SU-DHL-6 (cell line): ENCODE measurements at regions not wholly inside any gene's neighbourhood (a gene's known extent, or its start where the extent isn't known, plus 50 kb on each side); places are given as distances from the start of the nearest gene placed in this dataset.

Source experiments
- H2AFZ ChIP-seq: fragments of 200-600 bp; sonication (generic); 2 replicates; pipeline ENCODE4 v1.6.1; 2014; ENCODE audit warnings: low read depth, mild to moderate bottlenecking, moderate library complexity, mixed read lengths, antibody characterized with exemption, low read length; ENCODE audit not compliant: severe bottlenecking
- H3F3A ChIP-seq: fragments of 200-600 bp; shearing (Covaris generic); 2 replicates; pipeline ENCODE4 v1.6.0; 2016; ENCODE audit warnings: antibody characterized with exemption, mild to moderate bottlenecking; ENCODE audit not compliant: insufficient read depth
- H3K27ac ChIP-seq: fragments of 200-600 bp; sonication (generic); 2 replicates; pipeline ENCODE4 v1.5.1; 2016; ENCODE audit warnings: low read depth, mild to moderate bottlenecking, low read length, moderate library complexity, mixed read lengths
- H3K27me3 ChIP-seq: fragments of 200-600 bp; sonication (generic), shearing (Covaris generic); 2 replicates; pipeline ENCODE4 v1.6.0; 2014; ENCODE audit warnings: mild to moderate bottlenecking, low read length
- H3K36me3 ChIP-seq: fragments of 200-600 bp; sonication (generic); 2 replicates; pipeline ENCODE4 v1.6.1; 2014; ENCODE audit warnings: mild to moderate bottlenecking, low read length, mixed read lengths
- H3K4me2 ChIP-seq: fragments of 300-600, 200-600 bp; shearing (Covaris generic), sonication (generic); 2 replicates; pipeline ENCODE4 v1.6.0; 2014; ENCODE audit warnings: low read length, low read depth, mild to moderate bottlenecking; ENCODE audit not compliant: poor library complexity, severe bottlenecking
- H3K4me3 ChIP-seq: fragments of 200-600 bp; sonication (generic); 2 replicates; pipeline ENCODE4 v1.5.1; 2014; ENCODE audit warnings: antibody characterized with exemption, low read length, mild to moderate bottlenecking, mixed read lengths; ENCODE audit not compliant: insufficient read depth, poor library complexity, severe bottlenecking
- H3K79me2 ChIP-seq: fragments of 200-600 bp; sonication (generic); 2 replicates; pipeline ENCODE4 v1.6.1; 2014; ENCODE audit warnings: mild to moderate bottlenecking, low read length, moderate library complexity; ENCODE audit not compliant: insufficient read depth
- H3K9ac ChIP-seq: fragments of 200-600 bp; sonication (generic); 2 replicates; pipeline ENCODE4 v1.7.0; 2014; ENCODE audit warnings: mild to moderate bottlenecking, low read length
- H3K9me2 ChIP-seq: fragments of 200-600 bp; sonication (generic); replicated peaks from 2 replicates; pipeline ENCODE4 v1.6.1; 2014; ENCODE audit warnings: low read length; ENCODE audit not compliant: insufficient read depth
- H3K9me3 ChIP-seq: fragments of 200-600 bp; sonication (generic); 2 replicates; pipeline ENCODE4 v1.6.1; 2014; ENCODE audit warnings: low read length, mixed read lengths; ENCODE audit not compliant: insufficient read depth
- H4K20me1 ChIP-seq: fragments of 200-600 bp; sonication (generic); 2 replicates; pipeline ENCODE4 v1.6.1; 2014; ENCODE audit warnings: low read depth, mild to moderate bottlenecking, antibody characterized with exemption, low read length, moderate library complexity, mixed read lengths
- CTCF ChIP-seq: fragments of 200-600 bp; sonication (generic); IDR thresholded peaks from one replicate; pipeline ENCODE4 v1.5.1; 2017; ENCODE audit warnings: antibody characterized with exemption, mild to moderate bottlenecking, low read length, moderate library complexity; ENCODE audit not compliant: insufficient read depth, poor library complexity, severe bottlenecking
- EZH2phosphoT487 ChIP-seq: fragments of 200-600 bp; sonication (generic), shearing (Covaris generic); conservative IDR thresholded peaks from 2 replicates; pipeline ENCODE4 v1.6.1; 2018; ENCODE audit warnings: mild to moderate bottlenecking, antibody characterized with exemption, low read length, moderate library complexity, mixed read lengths

- no peaks in the 10 kb centered on the region for H3K9me2 ChIP-seq
- no peak overlapping the region for H3K27ac ChIP-seq
- no peak overlapping the region for H3K9ac ChIP-seq
- no peaks in the 10 kb centered on the region for H3K36me3 ChIP-seq
- H3F3A ChIP-seq: no peaks in the 10 kb centered on the region
- no peaks in the 10 kb centered on the region for H3K27me3 ChIP-seq
- H2AFZ ChIP-seq: no peak overlapping the region
- no peaks in the 10 kb centered on the region for H3K9me3 ChIP-seq
- no peak overlapping the region for H3K4me3 ChIP-seq
- no peaks in the 10 kb centered on the region for H4K20me1 ChIP-seq
- no peaks in the 10 kb centered on the region for H3K79me2 ChIP-seq
- TF ChIP-seq EZH2phosphoT487 (no peak), CTCF (no peak)
- H3K4me2 ChIP-seq: no peak overlapping the region
These were observed 104.9 kb downstream of the FAM76B start for GRCh38 chr11:95684701-95685100.

- no peak overlapping the region for H3K9ac ChIP-seq
- no peak overlapping the region for H3K4me2 ChIP-seq
- no peaks in the 10 kb centered on the region for H3K27me3 ChIP-seq
- no peak for TF ChIP-seq EZH2phosphoT487
- TF ChIP-seq CTCF: no peak
- H3K27ac ChIP-seq: no peak overlapping the region
- no peaks in the 10 kb centered on the region for H3K9me3 ChIP-seq
- H3K36me3 ChIP-seq: no peaks in the 10 kb centered on the region
- H3K9me2 ChIP-seq: no peaks in the 10 kb centered on the region
- H3K4me3 ChIP-seq: no peak overlapping the region
- no peak overlapping the region for H2AFZ ChIP-seq
- no peaks in the 10 kb centered on the region for H3K79me2 ChIP-seq
- no peaks in the 10 kb centered on the region for H3F3A ChIP-seq
- H4K20me1 ChIP-seq: no peaks in the 10 kb centered on the region
These were observed 105.4 kb downstream of the FAM76B start for GRCh38 chr11:95684170-95684569.

GRCh38 chr11:95682552-95682951 lies 107.0 kb downstream of the FAM76B start:
- no peak for TF ChIP-seq CTCF
- no peak for TF ChIP-seq EZH2phosphoT487
- Histone ChIP-seq H3K79me2 (no peaks in the 10 kb centered on the region), H3K4me3 (no peak overlapping the region), H4K20me1 (no peaks in the 10 kb centered on the region), H3K4me2 (no peak overlapping the region), H3K36me3 (no peaks in the 10 kb centered on the region), H3K27me3 (no peaks in the 10 kb centered on the region), H3K27ac (no peak overlapping the region), H3K9me3 (no peaks in the 10 kb centered on the region), H2AFZ (no peak overlapping the region), H3K9me2 (no peaks in the 10 kb centered on the region), H3F3A (no peaks in the 10 kb centered on the region), H3K9ac (no peak overlapping the region)
